SK-N-SH treated with all-trans-retinoic acid at 6 μM for 48 hours (cell line): ENCODE measurements at regions not wholly inside any gene's neighbourhood (a gene's known extent, or its start where the extent isn't known, plus 50 kb on each side); places are given as distances from the start of the nearest gene placed in this dataset.

Experiments
- ATAC-seq: fragments of 200-7000 bp; cut with Tn5 transposase; 3 replicates; pipeline ENCODE4 v1.9.1; 2020; ENCODE audit warnings: mild to moderate bottlenecking, moderate library complexity
- CREB5 ChIP-seq: fragments of 250-450 bp; sonication (Bioruptor Pico); IDR thresholded peaks from 2 replicates; pipeline ENCODE4 v1.5.1; 2020; ENCODE audit warnings: low read depth, mild to moderate bottlenecking, moderate library complexity
- CSDC2 ChIP-seq: fragments of 250-450 bp; sonication (Bioruptor Pico); IDR thresholded peaks from 2 replicates; pipeline ENCODE4 v1.5.0; 2020; ENCODE audit warnings: mild to moderate bottlenecking, moderate library complexity
- CSRNP3 ChIP-seq: fragments of 250-450 bp; sonication (Bioruptor Pico); IDR thresholded peaks from 2 replicates; pipeline ENCODE4 v1.5.1; 2021; ENCODE audit warnings: mild to moderate bottlenecking, moderate library complexity
- ESRRG ChIP-seq: fragments of 250-450 bp; sonication (Bioruptor Pico); IDR thresholded peaks from 2 replicates; pipeline ENCODE4 v1.6.1; 2021; ENCODE audit warnings: mild to moderate bottlenecking
- GLIS3 ChIP-seq: fragments of 250-450 bp; sonication (Bioruptor Pico); IDR thresholded peaks from 2 replicates; pipeline ENCODE4 v1.5.0; 2020; ENCODE audit warnings: mild to moderate bottlenecking, moderate library complexity
- ISL1 ChIP-seq: fragments of 250-450 bp; sonication (Bioruptor Pico); IDR thresholded peaks from 2 replicates; pipeline ENCODE4 v2.1.2; 2022; ENCODE audit warnings: mild to moderate bottlenecking, moderate library complexity
- PPARA ChIP-seq: fragments of 250-450 bp; sonication (Bioruptor Pico); IDR thresholded peaks from 2 replicates; pipeline ENCODE4 v1.5.0; 2020; ENCODE audit warnings: mild to moderate bottlenecking, borderline replicate concordance
- RARB ChIP-seq: fragments of 250-450 bp; sonication (Bioruptor Pico); IDR thresholded peaks from 2 replicates; pipeline ENCODE4 v1.8.0; 2021; ENCODE audit warnings: mild to moderate bottlenecking, moderate library complexity
- TOX ChIP-seq: fragments of 250-450 bp; sonication (Bioruptor Pico); IDR thresholded peaks from 2 replicates; pipeline ENCODE4 v1.8.0; 2021; ENCODE audit warnings: mild to moderate bottlenecking, moderate library complexity, borderline replicate concordance
- TSHZ2 ChIP-seq: fragments of 250-450 bp; sonication (Bioruptor Pico); IDR thresholded peaks from 2 replicates; pipeline ENCODE4 v1.5.0; 2020; ENCODE audit warnings: mild to moderate bottlenecking, moderate library complexity
- ZC3H10 ChIP-seq: fragments of 250-450 bp; sonication (Bioruptor Pico); IDR thresholded peaks from 2 replicates; pipeline ENCODE4 v1.5.1; 2021; ENCODE audit warnings: mild to moderate bottlenecking, moderate library complexity
- ZFP3 ChIP-seq: fragments of 250-450 bp; sonication (Bioruptor Pico); IDR thresholded peaks from 2 replicates; pipeline ENCODE4 v1.5.0; 2020; ENCODE audit warnings: mild to moderate bottlenecking, moderate library complexity
- ZFP30 ChIP-seq: fragments of 450-650 bp; formaldehyde crosslinking; IDR thresholded peaks from 2 replicates; pipeline ENCODE4 v1.5.0; 2022; ENCODE audit warnings: mild to moderate bottlenecking, moderate library complexity
- ZNF70 ChIP-seq: fragments of 450-650 bp; formaldehyde crosslinking; IDR thresholded peaks from 2 replicates; pipeline ENCODE4 v1.5.0; 2020; ENCODE audit warnings: mild to moderate bottlenecking, moderate library complexity
- ZNF8 ChIP-seq: fragments of 450-650 bp; formaldehyde crosslinking; IDR thresholded peaks from 2 replicates; pipeline ENCODE4 v1.5.0; 2020; ENCODE audit warnings: mild to moderate bottlenecking, moderate library complexity

- no peak for TF ChIP-seq TSHZ2 (CRISPR knock-in tag)
- no peak for TF ChIP-seq ZFP3 (CRISPR knock-in tag)
- TF ChIP-seq ZFP30 (CRISPR knock-in tag) = no peak
- no peak for TF ChIP-seq CREB5 (CRISPR knock-in tag)
- no peak for TF ChIP-seq ZC3H10 (CRISPR knock-in tag)
- no peak for TF ChIP-seq ZNF70
- TF ChIP-seq ESRRG = no peak
Observed at GRCh38 chr13:74214321-74214720, 80.1 kb upstream of the KLF12 start (continued).

- ATAC-seq = peak; percentile 85
- TF ChIP-seq PPARA (CRISPR knock-in tag) = no peak
- no peak for TF ChIP-seq RARB (CRISPR knock-in tag)
- TF ChIP-seq ISL1 (CRISPR knock-in tag) = peak; percentile 79
- TF ChIP-seq CSRNP3 (CRISPR knock-in tag) = 0 out of 2 replicates have a peak, but pooled peaks have one; percentile 29
- no peak for TF ChIP-seq CSDC2
- TF ChIP-seq ZNF8 (CRISPR knock-in tag) = no peak
- TF ChIP-seq ZFP3 (CRISPR knock-in tag) = no peak
- TF ChIP-seq ZNF70 = no peak
- no peak for TF ChIP-seq CREB5 (CRISPR knock-in tag)
- TF ChIP-seq GLIS3 (CRISPR knock-in tag) = no peak
- no peak for TF ChIP-seq ZFP30 (CRISPR knock-in tag)
Observed at GRCh38 chr13:74210693-74211393, 76.6 kb upstream of the KLF12 start.

- TF ChIP-seq PPARA (CRISPR knock-in tag) (no peak), TSHZ2 (CRISPR knock-in tag) (no peak), TOX (CRISPR knock-in tag) (no peak), ZNF70 (no peak), CREB5 (CRISPR knock-in tag) (no peak), ZFP3 (CRISPR knock-in tag) (no peak)
- no peak for ATAC-seq
Observed at GRCh38 chr13:74206855-74207254, 72.7 kb upstream of the KLF12 start.
